NB4 (cell line): ENCODE measurements at regions not wholly inside any gene's neighbourhood (a gene's known extent, or its start where the extent isn't known, plus 50 kb on each side); places are given as distances from the start of the nearest gene placed in this dataset.

Experiments used
- DNase-seq: peaks from one replicate; pipeline ENCODE4 v3.0.0; 2010; ENCODE audit warnings: low read depth
- H3K4me3 ChIP-seq: one replicate; pipeline ENCODE4 v1.5.1; 2011; ENCODE audit warnings: mild to moderate bottlenecking, low read depth, low read length, moderate library complexity
- MYC ChIP-seq: IDR thresholded peaks from 2 replicates; pipeline ENCODE4 v1.6.1; 2011; ENCODE audit warnings: low read depth, low read length
- POLR2A ChIP-seq: IDR thresholded peaks from 2 replicates; pipeline ENCODE4 v1.6.1; 2011; ENCODE audit warnings: mild to moderate bottlenecking; ENCODE audit not compliant: insufficient read length; ENCODE audit errors: extremely low read depth
- TF ChIP-seq, protein P1 (sequence below): IDR thresholded peaks from 2 replicates; pipeline ENCODE4 v1.6.1; 2011; ENCODE audit warnings: low read depth, low read length
- TF ChIP-seq, protein P2 (sequence below): IDR thresholded peaks from one replicate; pipeline ENCODE4 v1.5.1; 2012; ENCODE audit warnings: low read depth, low read length

DNA sequence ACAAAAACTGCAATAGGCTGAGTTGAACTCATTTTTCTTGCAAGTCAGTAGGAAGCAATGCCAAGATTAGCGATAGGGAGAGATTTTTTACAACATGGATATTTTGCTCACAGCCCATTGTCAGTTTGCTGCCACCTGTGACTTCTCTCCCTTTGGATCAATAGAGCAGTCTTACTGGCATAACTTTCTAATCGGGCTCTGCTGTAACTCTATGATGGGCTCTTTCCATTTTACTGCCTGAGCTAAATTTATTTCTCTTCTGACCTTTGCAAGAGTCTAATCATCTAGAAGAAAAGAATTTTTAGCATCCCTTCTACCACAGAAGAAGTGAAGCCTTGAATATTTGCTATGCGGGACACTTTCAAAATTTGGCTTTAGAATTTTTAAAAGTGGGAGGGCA is 53.6 kb upstream of the SGCD start:
- H3K4me3 ChIP-seq = no peak overlapping the region
- TF ChIP-seq, protein P1, sequence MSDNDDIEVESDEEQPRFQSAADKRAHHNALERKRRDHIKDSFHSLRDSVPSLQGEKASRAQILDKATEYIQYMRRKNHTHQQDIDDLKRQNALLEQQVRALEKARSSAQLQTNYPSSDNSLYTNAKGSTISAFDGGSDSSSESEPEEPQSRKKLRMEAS = no peak
- no peak for TF ChIP-seq MYC
- TF ChIP-seq POLR2A = no peak
- TF ChIP-seq, protein P2, sequence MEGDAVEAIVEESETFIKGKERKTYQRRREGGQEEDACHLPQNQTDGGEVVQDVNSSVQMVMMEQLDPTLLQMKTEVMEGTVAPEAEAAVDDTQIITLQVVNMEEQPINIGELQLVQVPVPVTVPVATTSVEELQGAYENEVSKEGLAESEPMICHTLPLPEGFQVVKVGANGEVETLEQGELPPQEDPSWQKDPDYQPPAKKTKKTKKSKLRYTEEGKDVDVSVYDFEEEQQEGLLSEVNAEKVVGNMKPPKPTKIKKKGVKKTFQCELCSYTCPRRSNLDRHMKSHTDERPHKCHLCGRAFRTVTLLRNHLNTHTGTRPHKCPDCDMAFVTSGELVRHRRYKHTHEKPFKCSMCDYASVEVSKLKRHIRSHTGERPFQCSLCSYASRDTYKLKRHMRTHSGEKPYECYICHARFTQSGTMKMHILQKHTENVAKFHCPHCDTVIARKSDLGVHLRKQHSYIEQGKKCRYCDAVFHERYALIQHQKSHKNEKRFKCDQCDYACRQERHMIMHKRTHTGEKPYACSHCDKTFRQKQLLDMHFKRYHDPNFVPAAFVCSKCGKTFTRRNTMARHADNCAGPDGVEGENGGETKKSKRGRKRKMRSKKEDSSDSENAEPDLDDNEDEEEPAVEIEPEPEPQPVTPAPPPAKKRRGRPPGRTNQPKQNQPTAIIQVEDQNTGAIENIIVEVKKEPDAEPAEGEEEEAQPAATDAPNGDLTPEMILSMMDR = no peak
- no peak for DNase-seq

DNA sequence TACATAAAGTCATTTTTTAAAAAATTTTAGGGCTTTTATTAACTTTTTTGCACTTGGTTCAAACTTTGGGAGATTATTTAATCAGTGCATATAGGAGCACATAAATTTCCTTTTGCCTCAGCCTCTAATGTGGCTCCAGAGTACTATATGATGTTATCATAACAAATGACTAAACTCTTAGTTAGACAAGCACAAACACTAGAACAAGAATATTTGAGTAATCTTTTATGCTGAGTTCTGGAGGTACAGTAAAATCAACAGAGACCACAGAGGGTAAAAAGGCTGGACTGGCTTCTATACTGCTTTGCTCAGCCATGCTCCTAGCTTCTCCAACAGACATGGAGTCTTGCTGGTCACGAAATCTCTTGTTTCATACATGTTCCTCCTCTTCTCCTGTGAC is 52.5 kb upstream of the SGCD start:
- DNase-seq = no peak
- no peak overlapping the region for H3K4me3 ChIP-seq
- TF ChIP-seq POLR2A = no peak
- TF ChIP-seq MYC = no peak
- TF ChIP-seq, protein P2 = no peak
